IMR-90 (cell line): ENCODE measurements at regions not wholly inside any gene's neighbourhood (a gene's known extent, or its start where the extent isn't known, plus 50 kb on each side); places are given as distances from the start of the nearest gene placed in this dataset.

Source experiments
- ATAC-seq: fragments of 200-7000 bp; cut with Tn5 transposase; 2 replicates; pipeline ENCODE4 v1.9.1; 2020; ENCODE audit warnings: low read depth, mild to moderate bottlenecking, moderate library complexity
- BruUV-seq: library from RNA; stranded (reverse); fragments of 400-500 nt; replicated peaks from 2 replicates; lab custom pipeline; 2021; lab: Mats Ljungman, UMichigan
- CTCF ChIA-PET: fragments of 300-600 bp; formaldehyde crosslinking; extraction: SDS; loops from one replicate; lab custom pipeline; 2021; ENCODE audit warnings: antibody characterized with exemption; lab: Yijun Ruan, JAX
- POLR2A ChIA-PET: fragments of 300-600 bp; sonication (Branson Sonifier 250); formaldehyde crosslinking; loops from one replicate; lab custom pipeline; 2022; ENCODE audit warnings: antibody characterized with exemption; ENCODE audit not compliant: unreplicated experiment; lab: Charles Lee
- DNase-seq: peaks from one replicate; pipeline ENCODE4 v3.0.0; 2013
- H2AFZ ChIP-seq: replicated peaks from 2 replicates; pipeline ENCODE3; 2013; ENCODE audit warnings: low read length, mild to moderate bottlenecking; ENCODE audit not compliant: poor library complexity
- H2AK5ac ChIP-seq: 2 replicates; pipeline ENCODE4 v1.6.1; 2013; ENCODE audit warnings: low read depth, low read length, inconsistent platforms
- H2AK9ac ChIP-seq: replicated peaks from 2 replicates; pipeline ENCODE3; 2013; ENCODE audit warnings: mild to moderate bottlenecking, low read depth, low read length, moderate library complexity; ENCODE audit not compliant: poor library complexity
- H2BK120ac ChIP-seq: 2 replicates; pipeline ENCODE4 v1.6.1; 2013; ENCODE audit warnings: low read depth, low read length, inconsistent platforms
- H2BK15ac ChIP-seq: 3 replicates; pipeline ENCODE4 v1.6.1; 2013; ENCODE audit warnings: low read depth, low read length, inconsistent platforms
- H2BK20ac ChIP-seq: 2 replicates; pipeline ENCODE4 v1.6.1; 2013; ENCODE audit warnings: low read depth, mild to moderate bottlenecking, inconsistent platforms, low read length, moderate library complexity
- H2BK5ac ChIP-seq: 2 replicates; pipeline ENCODE4 v1.6.1; 2013; ENCODE audit warnings: mild to moderate bottlenecking, low read depth, low read length, inconsistent platforms; ENCODE audit not compliant: poor library complexity, severe bottlenecking
- H3K14ac ChIP-seq: replicated peaks from 2 replicates; pipeline ENCODE4 v1.6.1; 2013; ENCODE audit warnings: low read depth, low read length, inconsistent platforms
- H3K18ac ChIP-seq: 2 replicates; pipeline ENCODE4 v1.6.1; 2013; ENCODE audit warnings: low read depth, low read length, control low read depth
- H3K23ac ChIP-seq: 2 replicates; pipeline ENCODE4 v1.6.1; 2013; ENCODE audit warnings: low read depth, low read length, inconsistent platforms
- H3K27ac ChIP-seq: 2 replicates; pipeline ENCODE4 v1.5.1; 2013; ENCODE audit warnings: mild to moderate bottlenecking, control low read depth, low read length; ENCODE audit not compliant: insufficient read depth
- H3K27me3 ChIP-seq: 2 replicates; pipeline ENCODE4 v1.6.1; 2013; ENCODE audit warnings: low read length; ENCODE audit not compliant: control insufficient read depth, insufficient read depth
- H3K36me3 ChIP-seq: 2 replicates; pipeline ENCODE4 v1.6.1; 2013; ENCODE audit warnings: low read length, mixed read lengths; ENCODE audit not compliant: control insufficient read depth, insufficient read depth
- H3K4ac ChIP-seq: 2 replicates; pipeline ENCODE4 v1.6.1; 2013; ENCODE audit warnings: low read depth, low read length, inconsistent platforms
- H3K4me1 ChIP-seq: 2 replicates; pipeline ENCODE4 v1.6.1; 2013; ENCODE audit warnings: low read length, mixed read lengths; ENCODE audit not compliant: control insufficient read depth, insufficient read depth
- H3K4me2 ChIP-seq: 2 replicates; pipeline ENCODE4 v1.6.1; 2013; ENCODE audit warnings: low read depth, mild to moderate bottlenecking, control low read depth, low read length, moderate library complexity
- H3K4me3 ChIP-seq: 2 replicates; pipeline ENCODE4 v1.5.1; 2013; ENCODE audit warnings: low read depth, mild to moderate bottlenecking, control low read depth, low read length, moderate library complexity; ENCODE audit not compliant: insufficient read depth
- H3K56ac ChIP-seq: 2 replicates; pipeline ENCODE4 v1.6.1; 2013; ENCODE audit warnings: low read length, inconsistent platforms; ENCODE audit not compliant: insufficient read depth; ENCODE audit errors: extremely low read depth
- H3K79me1 ChIP-seq, 2 experiments: 2 replicates each; pipeline ENCODE4 v1.6.1; 2013; ENCODE audit warnings: low read length in 2 of 2, inconsistent platforms in 1 of 2, low read depth in 1 of 2
- H3K9ac ChIP-seq: 2 replicates; pipeline ENCODE4 v1.6.1; 2013; ENCODE audit warnings: low read depth, low read length, control low read depth
- H3K9me1 ChIP-seq: 2 replicates; pipeline ENCODE4 v1.6.1; 2013; ENCODE audit warnings: low read length, inconsistent platforms; ENCODE audit not compliant: insufficient read depth
- H3K9me3 ChIP-seq: 2 replicates; pipeline ENCODE4 v1.6.1; 2013; ENCODE audit warnings: low read length; ENCODE audit not compliant: control insufficient read depth, insufficient read depth
- H4K20me1 ChIP-seq: 2 replicates; pipeline ENCODE4 v1.6.1; 2013; ENCODE audit warnings: low read length, inconsistent platforms; ENCODE audit not compliant: insufficient read depth
- H4K5ac ChIP-seq: 2 replicates; pipeline ENCODE4 v1.6.1; 2013; ENCODE audit warnings: mild to moderate bottlenecking, low read depth, low read length, control low read depth
- H4K8ac ChIP-seq, 2 experiments: 2 replicates each; pipeline ENCODE4 v1.6.1; 2013; ENCODE audit warnings: low read depth in 2 of 2, low read length in 2 of 2, control low read depth in 1 of 2, inconsistent platforms in 1 of 2
- H4K91ac ChIP-seq: 2 replicates; pipeline ENCODE4 v1.6.1; 2013; ENCODE audit warnings: low read depth, low read length, inconsistent platforms; ENCODE audit not compliant: insufficient read depth
- BHLHE40 ChIP-seq: fragments of 150-350 bp; IDR thresholded peaks from 2 replicates; pipeline ENCODE4 v1.6.1; 2016; ENCODE audit warnings: mild to moderate bottlenecking, low read depth, low read length
- CEBPB ChIP-seq: IDR thresholded peaks from 2 replicates; pipeline ENCODE4 v1.6.1; 2012; ENCODE audit warnings: low read depth, low read length, improper control_type of control experiment
- CHD1 ChIP-seq: IDR thresholded peaks from 2 replicates; pipeline ENCODE4 v1.6.1; 2012; ENCODE audit warnings: low read depth, low read length, improper control_type of control experiment
- FOS ChIP-seq: fragments of 150-350 bp; IDR thresholded peaks from 2 replicates; pipeline ENCODE4 v1.6.1; 2016; ENCODE audit warnings: low read depth, low read length
- MAFK ChIP-seq: IDR thresholded peaks from 2 replicates; pipeline ENCODE4 v1.6.1; 2012; ENCODE audit warnings: low read depth, low read length, improper control_type of control experiment
- MAZ ChIP-seq: IDR thresholded peaks from 2 replicates; pipeline ENCODE4 v1.6.1; 2012; ENCODE audit warnings: low read depth, mild to moderate bottlenecking, low read length, improper control_type of control experiment, moderate library complexity, borderline replicate concordance
- MXI1 ChIP-seq: IDR thresholded peaks from 2 replicates; pipeline ENCODE4 v1.6.1; 2012; ENCODE audit warnings: low read depth, mild to moderate bottlenecking, low read length, moderate library complexity, borderline replicate concordance
- NFE2L2 ChIP-seq: fragments of 150-350 bp; IDR thresholded peaks from 2 replicates; pipeline ENCODE4 v1.6.1; 2016; ENCODE audit warnings: low read depth, mild to moderate bottlenecking, low read length
- POLR2A ChIP-seq: IDR thresholded peaks from 2 replicates; pipeline ENCODE4 v1.6.1; 2012; ENCODE audit warnings: mild to moderate bottlenecking, low read depth, low read length
- RAD21 ChIP-seq: IDR thresholded peaks from 2 replicates; pipeline ENCODE4 v1.6.1; 2012; ENCODE audit warnings: low read length, improper control_type of control experiment
- RCOR1 ChIP-seq: IDR thresholded peaks from 2 replicates; pipeline ENCODE4 v1.6.1; 2012; ENCODE audit warnings: mild to moderate bottlenecking, low read length, improper control_type of control experiment; ENCODE audit not compliant: insufficient replicate concordance
- RFX5 ChIP-seq: IDR thresholded peaks from 2 replicates; pipeline ENCODE4 v1.8.0; 2012; ENCODE audit warnings: low read depth, mild to moderate bottlenecking, low read length, moderate library complexity
- SMC3 ChIP-seq: fragments of 150-350 bp; IDR thresholded peaks from 2 replicates; pipeline ENCODE4 v1.6.1; 2016; ENCODE audit warnings: low read depth, mild to moderate bottlenecking, antibody characterized with exemption, low read length, moderate library complexity
- WGBS, 2 experiments: methylation state at CpG; one replicate each; pipeline versions ENCODE4 v1.1.5 to v1.1.7; 2013; ENCODE audit warnings: missing lambda C conversion rate in 2 of 2; ENCODE audit not compliant: insufficient read length in 1 of 2; ENCODE audit errors: extremely low coverage in 2 of 2; 5-methylcytosine and 5-hydroxymethylcytosine counted together
- dilution Hi-C: fragments of 300-500 bp; cut with HindIII; formaldehyde crosslinking; loops from one replicate; pipeline ENCODE4 v1.14.3; 2018; ENCODE audit warnings: low sequenced_read_pairs; ENCODE audit not compliant: unreplicated experiment
- in situ Hi-C: fragments of 300-500 bp; cut with MboI; formaldehyde crosslinking; loops from 3 replicates; pipeline ENCODE4 v1.14.3; 2019; ENCODE audit warnings: low sequenced_read_pairs, inconsistent platforms, mixed read lengths
- intact Hi-C: fragments of 100-400 bp; cut with micrococcal nuclease; formaldehyde crosslinking; loops from 2 replicates; pipeline ENCODE4 v1.10.0; 2022
- TF ChIP-seq, protein P1 (sequence below): conservative IDR thresholded peaks from 2 replicates; pipeline ENCODE4 v1.5.1; 2012; ENCODE audit warnings: mild to moderate bottlenecking, low read depth, low read length, improper control_type of control experiment
- TF ChIP-seq, protein P2 (sequence below): fragments of 150-350 bp; IDR thresholded peaks from 2 replicates; pipeline ENCODE4 v1.6.1; 2017; ENCODE audit warnings: mild to moderate bottlenecking, antibody characterized with exemption, low read length, low read depth
- TF ChIP-seq, protein P3 (sequence below): fragments of 150-350 bp; IDR thresholded peaks from 2 replicates; pipeline ENCODE4 v1.6.1; 2016; ENCODE audit warnings: low read depth, mild to moderate bottlenecking, low read length, moderate library complexity, borderline replicate concordance

DNA sequence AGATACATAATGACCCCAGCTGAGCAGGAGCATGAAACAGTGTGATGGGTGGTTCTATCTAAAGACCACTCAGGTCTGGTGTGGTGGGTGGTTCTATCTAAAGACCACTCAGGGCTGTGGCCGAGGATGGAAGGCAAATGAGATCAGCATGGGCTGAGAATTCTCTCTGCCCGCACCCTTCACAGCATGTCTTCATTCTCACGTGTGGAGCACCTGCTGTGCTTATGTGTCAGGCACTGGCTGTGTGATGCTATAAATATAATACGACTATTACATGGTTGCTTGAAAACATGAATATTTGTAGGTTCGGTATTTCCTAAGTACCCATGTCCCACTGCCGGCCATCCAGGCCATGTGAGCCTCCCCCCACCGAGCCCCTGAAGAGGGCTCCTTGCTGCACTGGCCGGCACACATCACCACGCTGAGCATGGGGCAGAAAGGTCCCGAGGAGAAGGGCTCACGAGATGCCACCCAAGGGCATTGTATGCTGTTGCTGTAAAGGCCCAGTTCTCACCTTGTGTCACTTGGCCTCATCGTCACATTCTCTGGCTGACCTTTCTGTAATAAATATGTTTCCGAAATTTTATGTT is 810.2 kb downstream of the UQCRFS1 start:
- POLR2A ChIA-PET, result no interaction called here

More for the DNA sequence above, 810.2 kb downstream of the UQCRFS1 start:
- TF ChIP-seq FOS (no peak), POLR2A (no peak), RFX5 (no peak), BHLHE40 (no peak), CEBPB (no peak), MXI1 (no peak), NFE2L2 (no peak), MAZ (no peak), RAD21 (no peak), SMC3 (no peak), MAFK (no peak), CHD1 (no peak), RCOR1 (no peak)
- TF ChIP-seq, protein P1, sequence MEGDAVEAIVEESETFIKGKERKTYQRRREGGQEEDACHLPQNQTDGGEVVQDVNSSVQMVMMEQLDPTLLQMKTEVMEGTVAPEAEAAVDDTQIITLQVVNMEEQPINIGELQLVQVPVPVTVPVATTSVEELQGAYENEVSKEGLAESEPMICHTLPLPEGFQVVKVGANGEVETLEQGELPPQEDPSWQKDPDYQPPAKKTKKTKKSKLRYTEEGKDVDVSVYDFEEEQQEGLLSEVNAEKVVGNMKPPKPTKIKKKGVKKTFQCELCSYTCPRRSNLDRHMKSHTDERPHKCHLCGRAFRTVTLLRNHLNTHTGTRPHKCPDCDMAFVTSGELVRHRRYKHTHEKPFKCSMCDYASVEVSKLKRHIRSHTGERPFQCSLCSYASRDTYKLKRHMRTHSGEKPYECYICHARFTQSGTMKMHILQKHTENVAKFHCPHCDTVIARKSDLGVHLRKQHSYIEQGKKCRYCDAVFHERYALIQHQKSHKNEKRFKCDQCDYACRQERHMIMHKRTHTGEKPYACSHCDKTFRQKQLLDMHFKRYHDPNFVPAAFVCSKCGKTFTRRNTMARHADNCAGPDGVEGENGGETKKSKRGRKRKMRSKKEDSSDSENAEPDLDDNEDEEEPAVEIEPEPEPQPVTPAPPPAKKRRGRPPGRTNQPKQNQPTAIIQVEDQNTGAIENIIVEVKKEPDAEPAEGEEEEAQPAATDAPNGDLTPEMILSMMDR, result no peak
- TF ChIP-seq, protein P2, sequence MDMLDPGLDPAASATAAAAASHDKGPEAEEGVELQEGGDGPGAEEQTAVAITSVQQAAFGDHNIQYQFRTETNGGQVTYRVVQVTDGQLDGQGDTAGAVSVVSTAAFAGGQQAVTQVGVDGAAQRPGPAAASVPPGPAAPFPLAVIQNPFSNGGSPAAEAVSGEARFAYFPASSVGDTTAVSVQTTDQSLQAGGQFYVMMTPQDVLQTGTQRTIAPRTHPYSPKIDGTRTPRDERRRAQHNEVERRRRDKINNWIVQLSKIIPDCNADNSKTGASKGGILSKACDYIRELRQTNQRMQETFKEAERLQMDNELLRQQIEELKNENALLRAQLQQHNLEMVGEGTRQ, result no peak
- TF ChIP-seq, protein P3, sequence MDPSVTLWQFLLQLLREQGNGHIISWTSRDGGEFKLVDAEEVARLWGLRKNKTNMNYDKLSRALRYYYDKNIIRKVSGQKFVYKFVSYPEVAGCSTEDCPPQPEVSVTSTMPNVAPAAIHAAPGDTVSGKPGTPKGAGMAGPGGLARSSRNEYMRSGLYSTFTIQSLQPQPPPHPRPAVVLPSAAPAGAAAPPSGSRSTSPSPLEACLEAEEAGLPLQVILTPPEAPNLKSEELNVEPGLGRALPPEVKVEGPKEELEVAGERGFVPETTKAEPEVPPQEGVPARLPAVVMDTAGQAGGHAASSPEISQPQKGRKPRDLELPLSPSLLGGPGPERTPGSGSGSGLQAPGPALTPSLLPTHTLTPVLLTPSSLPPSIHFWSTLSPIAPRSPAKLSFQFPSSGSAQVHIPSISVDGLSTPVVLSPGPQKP, result no peak
- no peak overlapping the region for H3K23ac ChIP-seq
- no peak overlapping the region for H4K91ac ChIP-seq
- no peaks in the 10 kb centered on the region for H3K4me1 ChIP-seq
- H3K36me3 ChIP-seq, result no peaks in the 10 kb centered on the region
- DNase-seq (no peak), ATAC-seq (no peak)
- no peaks in the 10 kb centered on the region for H3K9me1 ChIP-seq
- H3K4me3 ChIP-seq, result no peak overlapping the region
- no peaks in the 10 kb centered on the region for H4K20me1 ChIP-seq
- no peak overlapping the region for H3K56ac ChIP-seq
- no peak overlapping the region for H3K4ac ChIP-seq
- in situ Hi-C loops, result no loop called here
- no peak overlapping the region for H3K14ac ChIP-seq
- no peak overlapping the region for H3K4me2 ChIP-seq
- no TSS peak for BruUV-seq
- CTCF ChIA-PET, result no interaction called here
- no peak overlapping the region for H2BK15ac ChIP-seq
- H2BK120ac ChIP-seq, result no peak overlapping the region
- no peak overlapping the region for H3K27ac ChIP-seq
- H3K27me3 ChIP-seq, result no peaks in the 10 kb centered on the region
- H3K9me3 ChIP-seq, result peaks cover 27% of the 10 kb centered on the region
- H2AFZ ChIP-seq, result no peak overlapping the region
- H2AK5ac ChIP-seq, result no peak overlapping the region
- H4K8ac ChIP-seq, result no peak overlapping the region
- dilution Hi-C loops, result no loop called here
- intact Hi-C loops, result no loop called here
- no peak overlapping the region for H2BK20ac ChIP-seq
- no peak overlapping the region for H2BK5ac ChIP-seq
- H3K18ac ChIP-seq, result no peak overlapping the region
- no peak overlapping the region for H3K9ac ChIP-seq
- H3K79me1 ChIP-seq, result no peaks in the 10 kb centered on the region
- WGBS, 2 experiments, result 54% methylated on average over 4 of the region's 13 CpGs; no CpG with 5 or more reads in 1 of the 2 experiments
- H2AK9ac ChIP-seq, result no peak overlapping the region
- no peak overlapping the region for H4K5ac ChIP-seq
